NCI-H2171 treated with DMSO at 0.1 percent for 48 hours (cell line): ENCODE measurements at regions not wholly inside any gene's neighbourhood (a gene's known extent, or its start where the extent isn't known, plus 50 kb on each side); places are given as distances from the start of the nearest gene placed in this dataset.

Source experiments
- DNase-seq: peaks from one replicate; lab custom pipeline; 2025; lab: John Stamatoyannopoulos, UW

DNA sequence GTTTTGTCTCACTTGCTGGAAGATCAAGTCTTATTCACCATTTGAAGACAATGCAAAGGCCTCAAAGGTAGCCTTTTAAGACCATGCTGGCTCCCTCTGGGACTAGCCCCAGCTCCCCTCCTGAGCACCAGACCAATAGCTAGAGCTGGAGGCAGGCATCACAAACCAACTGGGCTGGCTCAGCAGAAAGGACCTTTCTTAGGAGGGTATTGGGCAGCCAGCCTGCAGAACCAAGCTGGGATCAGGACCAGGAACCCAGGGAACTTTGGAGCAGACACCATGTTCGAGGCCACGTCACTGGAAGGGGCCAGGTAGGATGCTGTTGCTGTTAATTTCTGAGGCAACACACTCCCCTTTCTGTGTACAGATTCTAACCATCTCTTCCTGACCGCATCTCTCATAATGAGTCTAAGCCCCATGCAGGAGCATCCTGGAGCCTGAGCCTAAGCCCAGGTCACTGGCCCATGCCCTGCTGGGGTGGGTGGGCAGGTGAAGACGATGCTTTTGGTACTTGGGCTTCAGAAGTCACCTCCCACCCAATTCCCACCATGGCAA, 81.4 kb upstream of the KLF13 start:
- DNase-seq, result no peak

DNA sequence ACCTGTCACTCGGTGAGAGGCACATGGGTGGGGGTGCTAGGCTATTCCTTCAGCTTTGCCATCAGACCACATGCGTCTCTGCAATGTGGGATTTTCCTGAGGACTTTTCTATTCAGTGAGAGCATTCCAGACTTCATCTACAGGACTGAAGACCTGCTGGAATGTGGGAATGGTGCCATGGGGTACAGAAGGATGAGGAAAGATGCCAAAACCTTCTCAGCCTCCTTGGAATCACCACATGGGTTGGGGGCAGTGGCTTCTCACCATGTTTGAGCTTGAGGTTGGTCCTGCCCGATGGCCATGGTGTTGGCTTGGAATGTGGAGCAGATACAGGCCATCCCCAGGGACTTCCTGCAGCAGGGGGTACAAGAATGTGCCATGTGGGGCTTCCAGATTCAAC, 80.9 kb upstream of the KLF13 start:
- DNase-seq, result no peak

DNA sequence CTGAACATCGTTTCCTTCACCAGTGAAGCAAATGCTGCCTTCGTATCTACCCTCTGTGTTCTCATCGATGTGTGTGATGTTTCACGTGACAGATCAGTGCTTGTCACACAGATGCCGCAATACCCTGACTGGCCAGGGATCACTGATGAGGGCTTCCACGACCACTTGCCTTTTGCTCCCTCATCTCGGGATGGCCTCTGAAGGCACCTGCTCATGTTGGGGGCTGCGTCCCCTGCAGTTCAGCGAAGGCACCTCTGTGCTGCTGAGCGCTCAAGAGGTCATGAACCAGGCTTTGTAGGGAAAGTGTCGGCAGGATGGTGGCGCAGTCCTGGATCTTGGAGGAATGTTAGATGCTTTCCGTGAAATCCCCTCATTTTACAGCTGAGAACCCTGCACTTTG, 79.2 kb upstream of the KLF13 start:
- no peak for DNase-seq

DNA sequence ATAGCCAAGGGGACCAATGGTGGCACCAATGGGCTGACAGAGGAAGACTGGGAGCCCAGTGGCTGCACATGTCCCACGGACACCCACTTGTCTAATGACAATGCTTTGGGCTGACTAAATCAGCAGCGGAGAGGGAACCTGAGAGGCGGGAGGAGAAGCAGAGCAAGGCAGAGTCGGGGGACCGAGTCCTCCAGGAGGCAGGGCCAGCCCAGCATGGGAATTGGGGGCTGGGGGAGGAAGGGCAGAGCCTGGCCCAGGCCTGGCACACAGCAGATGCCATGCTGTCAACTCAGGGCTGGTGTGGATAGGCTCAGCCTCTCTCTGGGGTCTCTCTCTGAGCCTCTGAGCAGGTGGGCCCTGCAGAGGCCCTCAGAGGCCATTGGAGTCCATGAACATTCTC, 78.4 kb upstream of the KLF13 start:
- no peak for DNase-seq

DNA sequence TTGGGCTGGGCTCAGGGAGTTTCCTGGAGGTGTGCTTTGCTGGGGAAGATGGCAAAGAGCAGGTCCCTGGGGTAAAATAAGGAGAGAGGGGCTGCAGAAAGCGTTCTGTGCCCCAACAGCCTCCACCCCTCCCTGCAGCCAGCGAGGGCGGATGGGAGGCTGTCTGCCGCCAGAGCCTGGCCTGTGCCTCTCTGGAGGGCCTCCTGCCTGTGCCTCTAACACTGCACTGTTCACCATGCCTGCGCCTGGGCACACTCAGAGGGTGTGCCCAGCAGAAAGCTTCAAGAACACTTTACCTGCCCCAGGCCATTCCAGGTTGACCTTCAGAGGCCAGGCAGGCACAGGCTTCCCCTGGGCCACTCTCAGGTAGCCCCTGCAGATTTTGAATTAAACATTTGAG, 77.7 kb upstream of the KLF13 start:
- no peak for DNase-seq

DNA sequence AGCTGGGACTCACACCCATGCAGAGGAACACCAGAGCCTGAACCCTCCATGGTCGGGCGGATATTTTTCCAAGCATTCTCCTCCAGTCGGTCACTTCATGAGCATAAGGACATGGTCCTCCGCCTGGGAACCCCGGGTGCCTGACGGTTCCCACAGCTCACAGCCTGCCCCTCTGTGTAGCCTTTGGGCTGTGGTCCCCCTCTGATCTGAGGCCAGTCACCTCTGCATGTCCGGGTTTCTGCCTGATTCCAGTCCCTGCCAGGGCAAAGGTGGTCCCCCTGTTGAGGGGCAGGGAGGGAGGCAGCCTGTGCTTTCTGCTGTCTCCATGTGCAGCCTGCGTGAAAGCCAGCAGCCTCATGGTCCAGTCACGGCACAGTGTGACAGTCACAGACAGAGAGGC, 76.6 kb upstream of the KLF13 start:
- no peak for DNase-seq

DNA sequence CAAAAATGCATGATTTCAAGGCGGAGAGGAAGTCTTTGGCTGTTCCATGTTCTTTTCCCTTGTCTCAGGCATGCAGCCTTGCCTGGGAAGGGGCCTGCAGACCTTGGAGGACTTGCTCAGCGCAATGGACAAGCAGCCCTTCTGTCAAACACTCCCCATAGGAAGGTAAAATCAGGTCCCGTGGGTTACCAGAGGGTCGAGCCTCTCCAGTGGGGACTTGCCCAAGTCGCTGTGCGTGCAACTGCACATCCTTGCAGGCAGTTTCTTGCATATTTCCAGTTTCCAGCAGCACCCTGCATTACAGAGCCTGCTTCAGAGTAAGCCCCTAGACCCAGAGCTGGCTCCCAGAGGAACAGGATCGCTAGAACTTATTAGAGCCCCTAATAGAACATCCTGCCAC, 75.5 kb upstream of the KLF13 start:
- no peak for DNase-seq

DNA sequence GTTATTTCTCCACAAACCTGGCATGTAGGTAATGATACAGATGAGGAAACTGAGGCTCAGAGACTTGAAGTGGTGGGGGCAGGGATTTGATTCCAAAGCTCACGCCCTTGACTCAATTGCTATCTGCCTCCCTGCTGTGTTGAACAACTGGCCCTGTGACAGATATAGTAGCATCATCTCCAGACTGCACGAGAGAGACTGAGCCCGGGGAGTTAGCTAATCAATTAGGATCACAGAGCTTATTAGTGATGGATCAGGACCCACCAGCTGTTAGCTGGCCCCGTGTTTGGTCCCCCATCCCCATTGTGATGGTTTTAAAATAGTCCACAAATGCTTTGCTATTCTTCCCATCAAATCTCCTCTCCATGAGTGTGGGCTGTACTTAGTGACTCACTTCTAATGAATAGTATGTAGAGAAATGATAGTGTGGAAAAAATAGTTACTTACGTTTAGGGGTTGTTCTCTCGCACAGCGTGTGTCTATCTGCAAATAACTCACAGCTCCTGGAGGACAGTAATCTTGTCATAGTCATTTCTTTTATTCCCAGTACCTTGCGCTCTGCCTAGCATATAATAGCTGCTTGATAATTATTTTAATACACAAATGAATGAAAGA, 74.4 kb upstream of the KLF13 start:
- DNase-seq, result no peak

DNA sequence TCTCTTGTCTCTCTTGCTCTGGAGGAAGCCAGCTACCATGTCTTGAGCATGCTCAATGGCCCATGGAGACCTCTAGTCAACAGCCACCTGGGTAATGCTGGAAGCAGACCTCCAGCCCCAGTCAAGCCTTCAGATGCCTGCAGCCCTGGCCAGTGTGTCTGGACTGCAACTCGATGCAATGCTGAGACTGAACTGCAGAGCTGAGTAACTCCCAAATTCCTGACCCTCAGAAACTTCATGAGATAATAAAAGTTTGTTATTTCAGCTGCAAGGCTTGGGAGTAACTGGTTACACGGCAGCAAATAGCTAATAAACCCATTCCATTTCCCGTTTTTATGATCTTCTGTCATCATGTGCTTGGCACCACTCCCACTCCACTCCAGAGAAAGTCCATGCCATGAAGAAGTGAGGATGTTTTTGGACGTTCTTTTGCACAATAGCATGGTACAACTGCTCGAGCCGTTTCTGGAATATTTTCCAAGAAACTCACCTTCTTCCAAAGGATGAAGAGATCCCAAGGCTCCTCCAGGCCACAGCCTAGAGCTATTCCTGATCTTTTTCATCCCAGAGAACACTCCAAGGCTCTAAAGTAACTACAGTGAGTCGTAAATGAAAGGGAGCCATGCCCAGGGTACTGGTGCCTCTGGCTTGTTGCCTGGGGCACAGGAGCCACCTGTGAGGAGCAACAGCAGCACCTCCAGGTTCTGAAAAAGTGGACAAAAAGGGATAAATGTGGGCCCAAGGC, 72.0 kb upstream of the KLF13 start:
- DNase-seq, result no peak

DNA sequence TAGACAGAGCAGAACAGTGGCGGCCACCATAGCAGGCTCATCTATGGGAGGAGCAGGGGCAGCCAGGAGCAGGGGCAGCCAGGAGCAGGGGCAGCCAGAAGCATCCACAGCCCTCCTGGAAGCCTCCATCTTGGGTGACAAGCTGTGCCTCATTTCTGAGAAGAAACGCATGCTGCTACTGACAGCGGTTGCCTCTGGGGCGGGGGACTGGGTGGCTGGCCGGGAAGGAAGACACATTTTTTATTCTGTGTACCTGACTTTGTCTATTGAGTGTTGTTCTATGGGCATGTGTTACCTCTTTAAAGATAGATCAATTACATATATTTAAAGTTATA, 71.5 kb upstream of the KLF13 start:
- no peak for DNase-seq

DNA sequence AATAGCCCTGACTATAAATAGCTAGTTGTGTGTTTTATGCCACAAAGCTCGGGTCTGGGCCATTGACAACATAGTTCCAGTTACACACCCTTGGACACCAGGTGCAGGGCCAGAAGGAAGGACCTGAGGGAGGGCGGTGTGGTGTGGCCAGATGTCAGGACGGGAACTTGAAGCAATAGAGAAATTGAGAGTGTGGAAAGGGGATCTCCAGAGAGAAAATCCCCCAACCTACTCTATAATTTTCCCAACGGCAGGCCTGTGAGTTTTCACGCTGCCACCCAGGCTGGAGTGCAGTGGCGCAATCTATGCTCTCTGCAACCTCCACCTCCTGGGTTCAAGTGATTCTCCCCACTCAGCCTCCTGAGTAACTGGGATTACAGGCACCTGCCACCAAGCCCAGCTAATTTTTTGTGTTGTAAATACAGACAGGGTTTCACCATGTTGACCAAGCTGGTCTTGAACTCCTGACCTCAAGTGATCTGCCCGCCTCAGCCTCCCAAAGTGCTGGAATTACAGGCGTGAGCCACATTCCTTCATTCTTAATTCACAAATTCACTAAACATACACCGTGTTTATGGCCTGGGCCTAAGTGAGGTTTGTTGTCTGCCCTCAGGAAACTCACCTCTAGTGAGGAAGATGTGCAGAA, 70.8 kb upstream of the KLF13 start:
- DNase-seq, result no peak

DNA sequence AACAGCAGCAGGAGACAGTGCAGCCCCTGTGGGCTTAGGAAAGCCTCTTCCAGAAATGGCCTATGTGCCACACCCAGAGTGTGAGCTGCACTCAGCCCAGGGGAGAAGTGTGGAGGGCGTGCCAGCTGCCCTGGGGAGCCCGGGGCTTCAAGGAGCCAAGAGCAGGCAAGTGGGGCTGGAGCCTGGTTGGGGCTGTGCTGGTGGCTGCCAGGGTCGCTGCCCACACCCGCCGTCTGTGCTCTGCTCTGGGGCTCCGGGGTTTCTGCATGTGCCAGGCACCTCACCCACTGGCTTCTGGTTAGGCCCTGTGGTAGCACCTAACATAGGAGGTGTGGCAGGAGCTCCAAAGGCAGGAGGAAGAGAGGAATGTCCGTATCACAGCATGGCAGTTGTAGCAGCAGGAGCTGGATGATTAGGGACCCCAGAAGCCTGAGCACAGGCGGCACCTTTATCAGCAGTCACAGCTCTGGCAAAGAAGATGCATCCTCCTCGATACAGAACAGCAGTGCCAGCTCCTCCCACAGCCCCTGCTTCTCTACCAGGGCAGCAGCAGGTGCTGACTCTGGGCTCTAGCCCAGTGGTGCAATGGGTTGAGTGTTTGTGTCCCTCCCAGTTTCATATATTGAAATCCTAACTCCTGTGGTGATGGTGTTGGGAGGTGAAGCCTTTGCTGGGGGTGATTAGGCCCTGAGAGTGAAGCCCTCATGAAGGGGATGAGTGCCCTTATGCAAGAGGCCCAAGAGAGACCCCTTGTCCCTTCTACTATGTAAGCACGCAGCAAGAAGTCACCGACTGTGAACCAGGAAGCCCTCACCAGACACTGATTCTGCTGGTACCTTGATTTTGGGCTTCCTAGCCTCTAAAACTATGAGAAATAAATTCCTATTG, 70.0 kb upstream of the KLF13 start:
- DNase-seq, result no peak

DNA sequence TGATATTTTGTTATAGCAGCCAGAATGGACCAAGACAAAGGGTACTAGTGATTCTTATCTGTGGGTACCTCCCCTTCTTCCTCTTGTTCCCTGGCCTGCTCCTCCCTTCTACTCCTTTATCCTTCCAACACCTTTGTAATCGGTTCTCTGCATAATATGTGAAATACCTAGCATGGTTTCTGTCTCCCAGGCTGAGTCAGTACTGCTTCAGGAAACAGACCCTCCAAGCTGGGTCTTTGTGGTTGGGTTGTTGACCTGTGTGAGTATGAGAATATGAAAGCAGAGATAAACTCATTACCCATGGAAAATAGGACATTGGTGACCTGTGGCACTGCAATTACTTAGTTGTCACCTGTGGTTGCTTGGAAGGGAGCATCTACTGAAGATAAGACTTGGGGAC, 69.3 kb upstream of the KLF13 start:
- no peak for DNase-seq

DNA sequence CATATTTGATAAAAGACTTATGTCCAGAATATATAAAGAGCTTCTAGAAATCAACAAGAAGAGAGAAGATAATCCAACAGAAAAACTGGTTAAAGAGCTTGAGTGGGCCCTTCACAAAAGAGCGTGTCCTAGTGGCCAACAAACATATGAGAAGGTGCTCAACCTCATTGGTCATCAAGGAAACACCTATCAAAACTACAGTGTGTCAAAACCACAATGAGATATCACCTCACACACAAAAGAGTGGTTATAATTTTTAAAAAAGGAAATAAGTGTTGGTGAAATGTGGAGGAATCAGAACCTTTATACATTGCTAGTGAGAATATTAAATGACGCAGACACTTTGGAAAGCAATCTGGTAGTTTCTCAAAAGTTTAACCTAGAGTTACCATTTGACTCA, 68.4 kb upstream of the KLF13 start:
- no peak for DNase-seq

DNA sequence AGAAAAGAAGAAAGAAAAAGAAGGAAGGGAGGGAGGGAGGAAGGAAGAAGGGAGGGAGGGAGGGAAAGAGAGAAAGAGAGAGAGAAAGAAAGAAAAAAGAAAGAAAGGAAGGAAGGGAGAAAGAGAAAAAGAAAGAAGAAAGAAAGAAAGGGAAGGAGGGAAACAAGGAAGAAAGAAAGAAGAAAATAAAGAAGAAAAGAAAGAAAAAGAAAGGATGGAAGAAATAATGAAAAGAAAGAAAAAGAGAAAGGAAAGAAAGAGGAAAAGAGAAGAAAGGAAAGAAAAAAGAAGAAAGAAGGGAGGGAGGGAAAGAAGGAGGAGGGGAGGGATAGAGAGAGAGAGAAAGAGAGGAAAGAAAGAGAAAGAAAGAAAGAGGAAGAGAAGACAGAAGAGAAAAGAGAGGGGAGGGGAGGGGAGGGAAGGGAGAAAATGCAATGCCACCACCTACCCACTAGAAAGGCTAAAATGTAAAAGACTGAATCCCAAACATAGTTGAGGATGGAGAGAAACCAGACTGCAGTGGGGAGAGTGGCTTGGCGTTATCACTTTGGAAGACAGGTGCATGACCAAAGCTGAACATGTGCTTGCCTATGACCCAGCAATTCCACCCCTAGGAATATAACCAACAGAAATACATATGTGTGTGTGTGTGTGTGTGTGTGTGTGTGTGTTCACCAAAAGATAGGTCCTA, 66.9 kb upstream of the KLF13 start:
- DNase-seq, result no peak

DNA sequence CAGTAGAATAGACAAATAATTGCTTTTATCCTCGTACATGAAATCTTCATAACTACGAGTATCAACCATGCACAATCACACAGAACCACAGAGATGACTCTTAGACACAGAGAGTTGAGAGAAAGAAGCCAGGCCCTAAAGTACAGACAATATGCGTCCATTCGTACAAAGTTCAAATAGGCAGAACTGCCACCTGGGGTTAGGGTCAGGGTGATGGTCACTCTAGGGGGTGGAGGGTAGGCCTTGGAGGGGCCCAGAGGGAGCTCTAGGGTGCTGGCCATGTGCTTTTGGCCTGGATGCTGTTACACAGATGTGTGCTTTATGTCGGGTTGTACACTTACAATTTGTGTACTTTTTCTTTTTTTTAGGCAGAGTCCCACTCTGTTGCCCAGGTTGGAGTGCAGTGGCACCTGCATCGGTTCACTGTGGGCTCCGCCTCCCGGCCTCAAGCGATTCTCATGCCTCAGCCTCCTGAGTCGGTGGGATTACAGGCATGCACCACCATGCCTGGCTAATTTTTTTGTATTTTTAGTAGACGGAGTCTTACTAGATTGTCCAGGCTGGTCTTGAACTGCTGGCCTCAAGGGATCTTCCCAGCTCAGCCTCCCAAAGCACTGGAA, 65.9 kb upstream of the KLF13 start:
- DNase-seq, result no peak

DNA sequence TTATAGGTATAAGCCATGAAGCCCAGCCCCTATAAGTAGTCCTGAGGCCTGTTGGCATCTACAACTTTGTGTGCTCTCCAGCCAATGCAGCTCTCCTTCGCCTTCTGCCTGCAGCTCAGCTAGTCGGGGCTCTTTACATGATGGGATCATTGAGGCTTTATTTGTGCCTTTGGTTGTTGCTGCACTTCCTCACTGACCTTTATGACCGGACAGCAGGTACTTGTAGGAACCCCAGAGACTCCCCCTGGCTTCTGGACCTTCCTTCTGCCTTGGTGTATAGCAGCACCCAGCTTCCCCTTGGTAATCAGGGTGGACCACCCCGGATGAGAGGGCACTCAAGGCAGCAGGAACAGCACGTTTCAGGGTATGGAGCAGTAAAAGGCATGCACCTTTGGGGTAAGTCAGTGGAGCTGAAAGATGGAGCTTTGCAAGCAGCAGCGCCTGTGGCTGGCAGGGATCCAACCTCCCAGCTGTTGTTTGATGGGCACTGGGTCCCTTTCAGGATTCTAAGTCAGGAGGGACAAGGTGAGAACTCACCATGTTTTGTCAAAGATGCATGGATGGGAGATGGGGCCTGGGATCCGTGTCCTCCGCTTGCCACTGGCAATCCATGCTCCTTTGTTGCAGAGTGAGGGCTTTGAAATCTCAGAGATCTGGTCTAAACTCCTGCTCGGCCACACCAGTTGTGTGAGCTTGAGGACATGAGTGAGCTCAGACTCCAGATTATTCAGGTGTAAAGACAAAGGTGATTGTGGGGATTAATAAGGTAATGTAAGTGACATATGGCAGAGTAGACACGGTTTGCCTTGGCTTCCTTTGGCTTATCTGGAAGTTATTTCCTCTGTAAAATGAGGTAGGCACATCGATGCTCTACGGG, 65.1 kb upstream of the KLF13 start:
- DNase-seq, result peak; percentile 69

DNA sequence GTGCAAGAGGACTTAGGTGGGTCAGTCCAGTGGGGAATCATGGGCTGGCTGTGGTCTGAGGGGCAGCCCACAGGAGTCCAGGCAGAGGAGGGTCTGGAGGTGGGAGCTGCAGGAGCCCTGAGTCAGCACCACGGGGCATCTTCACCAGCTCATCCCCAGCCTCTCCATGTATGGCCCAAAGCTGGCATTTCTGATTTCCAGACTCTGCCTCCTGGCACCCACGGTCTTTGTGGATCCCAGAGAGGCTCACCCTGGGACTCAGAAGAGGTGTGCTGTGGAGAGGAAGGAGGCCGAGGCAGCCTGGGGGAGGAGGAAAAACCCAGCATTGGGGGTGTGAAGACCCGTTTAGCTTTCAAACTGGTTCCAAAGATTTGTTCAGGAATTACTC, 64.5 kb upstream of the KLF13 start:
- DNase-seq, result no peak

DNA sequence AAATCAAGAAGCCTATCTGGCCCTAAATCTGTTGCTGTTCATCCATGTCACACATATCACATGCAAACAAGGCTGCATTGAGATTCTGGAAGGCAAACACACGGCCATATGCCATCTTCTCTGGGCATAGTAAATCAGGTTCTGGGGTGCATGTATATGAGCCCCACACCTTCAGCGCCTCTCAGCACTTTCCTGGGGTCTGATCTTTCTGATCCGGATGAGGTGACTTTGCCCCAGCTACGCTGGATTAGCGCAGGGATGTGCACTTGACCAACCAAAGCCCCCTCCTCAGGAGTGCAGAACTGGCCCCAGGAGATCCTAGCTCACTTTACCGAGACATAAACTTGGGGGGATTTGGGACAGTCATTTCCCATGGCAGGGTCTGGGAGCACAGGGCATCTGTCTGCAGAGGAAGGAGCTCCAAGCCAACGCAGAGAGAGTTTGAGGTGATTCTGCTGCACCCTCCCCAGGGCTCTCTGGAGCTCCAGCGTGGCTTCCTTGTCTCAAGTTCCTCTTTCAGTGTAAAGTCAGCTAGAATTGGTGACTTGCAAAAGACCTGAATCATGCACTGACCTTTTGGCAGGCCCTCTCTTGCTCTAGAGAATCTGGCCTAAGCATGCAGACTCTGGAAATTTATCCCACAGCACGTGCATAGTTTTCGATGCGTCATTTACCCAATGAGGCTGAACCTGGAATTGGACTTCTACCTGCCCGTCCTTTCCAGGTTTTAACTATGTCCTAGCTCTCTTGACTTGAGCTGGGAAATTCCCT, 63.5 kb upstream of the KLF13 start:
- peak; percentile 13 for DNase-seq
